OCI-LY3 (cell line): ENCODE measurements at regions not wholly inside any gene's neighbourhood (a gene's known extent, or its start where the extent isn't known, plus 50 kb on each side); places are given as distances from the start of the nearest gene placed in this dataset.

ENCODE experiments used
- H2AFZ ChIP-seq: fragments of 200-600, 300-600 bp; shearing (Covaris generic); 2 replicates; pipeline ENCODE4 v1.6.0; 2014; ENCODE audit warnings: antibody characterized with exemption, low read depth, low read length
- H3K27ac ChIP-seq: fragments of 200-600, 300-600 bp; sonication (generic); 2 replicates; pipeline ENCODE4 v1.5.1; 2014; ENCODE audit warnings: mild to moderate bottlenecking, low read length, moderate library complexity, mixed read lengths
- H3K27me3 ChIP-seq: fragments of 200-600, 300-600 bp; sonication (generic); 2 replicates; pipeline ENCODE4 v1.6.1; 2014; ENCODE audit warnings: low read depth, low read length, mixed read lengths
- H3K36me3 ChIP-seq: fragments of 200-600, 300-600 bp; sonication (generic); replicated peaks from 2 replicates; pipeline ENCODE3; 2014; ENCODE audit warnings: low read depth, low read length, mixed read lengths
- H3K4me1 ChIP-seq: fragments of 300-600, 200-600 bp; sonication (generic); 2 replicates; pipeline ENCODE4 v1.6.1; 2014; ENCODE audit warnings: low read length, mixed read lengths
- H3K4me2 ChIP-seq: fragments of 200-600, 300-600 bp; sonication (generic); 2 replicates; pipeline ENCODE4 v1.6.1; 2014; ENCODE audit warnings: low read length, mixed read lengths
- H3K4me3 ChIP-seq: fragments of 300-600, 200-600 bp; sonication (generic); 2 replicates; pipeline ENCODE4 v1.5.1; 2014; ENCODE audit warnings: antibody characterized with exemption, mild to moderate bottlenecking, low read length, moderate library complexity
- H3K79me2 ChIP-seq: fragments of 300-600, 200-600 bp; shearing (Covaris generic); 2 replicates; pipeline ENCODE4 v1.6.1; 2014; ENCODE audit warnings: mild to moderate bottlenecking, low read length, mixed read lengths
- H3K9ac ChIP-seq: fragments of 300-600, 200-600 bp; shearing (Covaris generic); 2 replicates; pipeline ENCODE4 v1.6.0; 2014; ENCODE audit warnings: mild to moderate bottlenecking, low read length, moderate library complexity
- H3K9me3 ChIP-seq: fragments of 200-600, 300-600 bp; shearing (Covaris generic); 2 replicates; pipeline ENCODE4 v1.6.1; 2014; ENCODE audit warnings: low read length, mixed read lengths; ENCODE audit not compliant: insufficient read depth
- H4K20me1 ChIP-seq: fragments of 200-600, 300-600 bp; sonication (generic); 2 replicates; pipeline ENCODE4 v1.6.1; 2016; ENCODE audit warnings: low read length, mixed read lengths; ENCODE audit not compliant: insufficient read depth
- EZH2phosphoT487 ChIP-seq: fragments of 200-600 bp; shearing (Covaris generic); IDR thresholded peaks from 2 replicates; pipeline ENCODE4 v1.6.1; 2018; ENCODE audit warnings: antibody characterized with exemption, mixed run types, low read depth
- TF ChIP-seq, protein P1 (sequence below): fragments of 200-600, 300-600 bp; sonication (generic); IDR thresholded peaks from 2 replicates; pipeline ENCODE4 v1.5.1; 2014; ENCODE audit warnings: antibody characterized with exemption, low read length, low read depth

GRCh38 chr4:137029026-137029425, 503.3 kb downstream of the PCDH18 start:
- no peak overlapping the region for H3K4me3 ChIP-seq

DNA sequence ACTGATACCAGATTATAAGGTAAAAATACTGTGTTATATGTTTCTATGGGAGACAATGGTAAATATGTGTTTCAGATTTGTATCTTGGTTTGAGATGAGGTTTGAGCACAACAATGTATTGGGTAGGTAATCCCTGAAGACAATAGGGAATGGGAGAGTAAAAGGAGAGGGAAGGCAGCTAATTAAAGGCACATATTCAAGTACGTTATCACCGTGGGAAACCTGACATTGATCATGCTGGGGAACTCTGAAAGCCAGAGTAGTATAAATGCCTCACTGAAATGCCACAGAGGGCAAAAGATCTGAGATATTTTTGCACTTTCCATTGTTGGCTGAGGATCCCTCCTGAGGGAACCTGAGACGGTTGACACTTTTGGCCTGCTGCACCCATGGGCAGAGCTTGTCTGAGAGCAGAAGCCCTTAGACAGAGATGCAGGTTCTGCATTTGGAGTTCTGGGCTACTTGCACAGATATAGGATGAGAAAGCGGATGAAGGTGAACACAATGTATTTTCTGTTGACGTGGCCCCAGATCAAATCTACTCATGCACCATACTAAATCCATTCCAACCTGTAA, 506.7 kb downstream of the PCDH18 start:
- Histone ChIP-seq H4K20me1 (no peaks in the 10 kb centered on the region), H3K27me3 (no peaks in the 10 kb centered on the region)
- no peak for TF ChIP-seq EZH2phosphoT487
- TF ChIP-seq, protein P1, sequence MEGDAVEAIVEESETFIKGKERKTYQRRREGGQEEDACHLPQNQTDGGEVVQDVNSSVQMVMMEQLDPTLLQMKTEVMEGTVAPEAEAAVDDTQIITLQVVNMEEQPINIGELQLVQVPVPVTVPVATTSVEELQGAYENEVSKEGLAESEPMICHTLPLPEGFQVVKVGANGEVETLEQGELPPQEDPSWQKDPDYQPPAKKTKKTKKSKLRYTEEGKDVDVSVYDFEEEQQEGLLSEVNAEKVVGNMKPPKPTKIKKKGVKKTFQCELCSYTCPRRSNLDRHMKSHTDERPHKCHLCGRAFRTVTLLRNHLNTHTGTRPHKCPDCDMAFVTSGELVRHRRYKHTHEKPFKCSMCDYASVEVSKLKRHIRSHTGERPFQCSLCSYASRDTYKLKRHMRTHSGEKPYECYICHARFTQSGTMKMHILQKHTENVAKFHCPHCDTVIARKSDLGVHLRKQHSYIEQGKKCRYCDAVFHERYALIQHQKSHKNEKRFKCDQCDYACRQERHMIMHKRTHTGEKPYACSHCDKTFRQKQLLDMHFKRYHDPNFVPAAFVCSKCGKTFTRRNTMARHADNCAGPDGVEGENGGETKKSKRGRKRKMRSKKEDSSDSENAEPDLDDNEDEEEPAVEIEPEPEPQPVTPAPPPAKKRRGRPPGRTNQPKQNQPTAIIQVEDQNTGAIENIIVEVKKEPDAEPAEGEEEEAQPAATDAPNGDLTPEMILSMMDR, result no peak

More at GRCh38 chr4:137029026-137029425, 503.3 kb downstream of the PCDH18 start:
- Histone ChIP-seq H3K36me3 (no peaks in the 10 kb centered on the region), H4K20me1 (no peaks in the 10 kb centered on the region), H3K9ac (no peak overlapping the region), H2AFZ (no peak overlapping the region), H3K4me2 (no peak overlapping the region), H3K9me3 (no peaks in the 10 kb centered on the region), H3K27me3 (no peaks in the 10 kb centered on the region), H3K27ac (no peak overlapping the region), H3K79me2 (no peaks in the 10 kb centered on the region), H3K4me1 (no peaks in the 10 kb centered on the region)
- TF ChIP-seq, protein P1, result no peak
- no peak for TF ChIP-seq EZH2phosphoT487

GRCh38 chr4:137015426-137016409, 516.6 kb downstream of the PCDH18 start:
- H3K79me2 ChIP-seq, result no peaks in the 10 kb centered on the region
- no peaks in the 10 kb centered on the region for H4K20me1 ChIP-seq
- no peak overlapping the region for H3K27ac ChIP-seq
- no peaks in the 10 kb centered on the region for H3K36me3 ChIP-seq
- no peak overlapping the region for H3K4me3 ChIP-seq
- no peaks in the 10 kb centered on the region for H3K4me1 ChIP-seq
- H3K4me2 ChIP-seq, result no peak overlapping the region
- no peak for TF ChIP-seq EZH2phosphoT487
- TF ChIP-seq, protein P1, result no peak
- H3K27me3 ChIP-seq, result no peaks in the 10 kb centered on the region
- no peak overlapping the region for H2AFZ ChIP-seq
- H3K9ac ChIP-seq, result no peak overlapping the region
- no peaks in the 10 kb centered on the region for H3K9me3 ChIP-seq

More for the DNA sequence above, 506.7 kb downstream of the PCDH18 start:
- H3K4me3 ChIP-seq, result no peak overlapping the region
- H3K9ac ChIP-seq, result no peak overlapping the region
- no peaks in the 10 kb centered on the region for H3K9me3 ChIP-seq
- no peak overlapping the region for H3K4me2 ChIP-seq
- no peak overlapping the region for H3K27ac ChIP-seq
- no peaks in the 10 kb centered on the region for H3K4me1 ChIP-seq
- no peaks in the 10 kb centered on the region for H3K79me2 ChIP-seq
- no peak overlapping the region for H2AFZ ChIP-seq
- H3K36me3 ChIP-seq, result no peaks in the 10 kb centered on the region

DNA sequence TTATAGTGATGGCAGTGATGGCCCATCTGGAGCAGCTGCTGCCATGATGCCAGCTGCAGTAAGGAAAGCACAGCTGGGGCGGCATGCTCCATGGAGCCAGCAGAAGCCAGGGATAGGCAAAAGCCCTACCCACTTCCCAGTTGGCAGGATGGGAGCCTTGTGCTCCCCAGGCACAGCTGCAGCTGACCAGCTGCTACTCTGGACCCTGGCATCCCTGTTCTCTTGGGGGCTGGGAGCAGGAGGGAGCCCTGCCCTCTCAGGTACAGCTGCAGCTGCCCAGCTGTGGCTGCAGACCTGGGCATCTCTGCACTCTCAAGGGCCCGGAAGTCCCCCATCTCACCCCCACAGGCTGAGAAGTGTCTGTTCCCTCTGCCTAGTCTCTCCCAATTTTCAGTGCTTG, 531.9 kb downstream of the PCDH18 start:
- no peak overlapping the region for H2AFZ ChIP-seq
- TF ChIP-seq EZH2phosphoT487, result no peak
- TF ChIP-seq, protein P1, result no peak
- H3K4me2 ChIP-seq, result no peak overlapping the region
- no peak overlapping the region for H3K9ac ChIP-seq
- no peaks in the 10 kb centered on the region for H3K27me3 ChIP-seq
- H3K79me2 ChIP-seq, result no peaks in the 10 kb centered on the region
- H4K20me1 ChIP-seq, result no peaks in the 10 kb centered on the region
- peaks cover 5% of the 10 kb centered on the region; the same call in 1 of the 2 replicates for H3K9me3 ChIP-seq
- H3K4me1 ChIP-seq, result no peaks in the 10 kb centered on the region
- H3K27ac ChIP-seq, result no peak overlapping the region
- H3K4me3 ChIP-seq, result no peak overlapping the region
- no peaks in the 10 kb centered on the region for H3K36me3 ChIP-seq
